ENCODE measurements at regions not wholly inside any gene's neighbourhood (a gene's known extent, or its start where the extent isn't known, plus 50 kb on each side); places are given as distances from the start of the nearest gene placed in this dataset.

DNA sequence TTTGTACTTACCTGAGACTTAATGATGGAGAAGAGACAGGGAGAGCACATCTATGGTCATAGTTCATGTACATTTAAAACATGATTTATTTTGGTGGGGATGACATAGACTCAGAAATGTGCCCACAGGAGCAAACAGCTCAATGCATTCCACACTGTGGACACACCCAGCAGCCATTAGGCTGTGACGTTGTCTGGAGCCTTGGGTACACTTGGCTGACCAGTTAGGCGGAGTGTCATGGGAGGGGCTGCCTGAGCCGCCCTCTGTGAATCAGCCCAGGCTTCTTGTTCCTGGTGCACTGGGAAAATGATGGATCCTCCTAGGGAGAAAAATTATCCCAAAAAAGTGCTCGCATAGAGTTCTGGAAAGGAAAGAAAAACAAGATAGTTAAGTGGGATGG lies 231.0 kb upstream of the GMDS start (continued):
- TF ChIP-seq PREB (CRISPR knock-in tag; IDR thresholded peaks at IDR 0.05) (no peak), ZNF337 (CRISPR knock-in tag; IDR thresholded peaks at IDR 0.05; ENCODE audit: borderline replicate concordance, low read depth) (no peak), RFXAP (CRISPR knock-in tag; IDR thresholded peaks at IDR 0.05; ENCODE audit: borderline replicate concordance) (no peak), ETV6 (CRISPR knock-in tag; conservative IDR thresholded peaks at IDR 0.05) (no peak), ZNF572 (CRISPR knock-in tag; IDR thresholded peaks at IDR 0.05) (no peak), ZBTB8A (CRISPR knock-in tag; IDR thresholded peaks at IDR 0.05; ENCODE audit: borderline replicate concordance, low read depth) (no peak), ZNF558 (CRISPR knock-in tag; IDR thresholded peaks at IDR 0.05; ENCODE audit: borderline replicate concordance) (no peak), MED1 (CRISPR knock-in tag; IDR thresholded peaks at IDR 0.05) (no peak), SOX6 (IDR thresholded peaks at IDR 0.05) (no peak), SOX6 (CRISPR knock-in tag; IDR thresholded peaks at IDR 0.05) (no peak), DBP (CRISPR knock-in tag; IDR thresholded peaks at IDR 0.05; ENCODE audit: not compliant biosample characterization) (no peak), ZNF646 (CRISPR knock-in tag; IDR thresholded peaks at IDR 0.05) (no peak), ZNF709 (CRISPR knock-in tag; IDR thresholded peaks at IDR 0.05) (no peak)
- TF ChIP-seq, protein P1, sequence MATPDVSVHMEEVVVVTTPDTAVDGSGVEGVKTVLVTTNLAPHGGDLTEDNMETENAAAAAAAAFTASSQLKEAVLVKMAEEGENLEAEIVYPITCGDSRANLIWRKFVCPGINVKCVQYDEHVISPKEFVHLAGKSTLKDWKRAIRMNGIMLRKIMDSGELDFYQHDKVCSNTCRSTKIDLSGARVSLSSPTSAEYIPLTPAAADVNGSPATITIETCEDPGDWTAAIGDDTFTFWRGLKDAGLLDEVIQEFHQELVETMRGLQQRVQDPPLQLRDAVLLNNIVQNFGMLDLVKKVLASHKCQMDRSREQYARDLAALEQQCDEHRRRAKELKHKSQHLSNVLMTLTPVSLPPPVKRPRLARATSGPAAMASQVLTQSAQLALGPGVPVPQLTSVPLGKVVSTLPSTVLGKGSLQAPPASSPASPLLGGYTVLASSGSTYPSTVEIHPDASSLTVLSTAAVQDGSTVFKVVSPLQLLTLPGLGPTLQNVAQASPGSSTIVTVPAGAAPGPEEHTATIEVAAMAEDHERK (CRISPR knock-in tag; IDR thresholded peaks at IDR 0.05; ENCODE audit: low read depth): no peak
